HS-5 (cell line): ENCODE measurements at regions not wholly inside any gene's neighbourhood (a gene's known extent, or its start where the extent isn't known, plus 50 kb on each side); places are given as distances from the start of the nearest gene placed in this dataset.
A peak's percentile ranks its signal among the peaks of the same experiment; 100 is the strongest.
"Not testable (repeated sequence)": the region's sequence is repeated elsewhere in the genome, so short reads cannot be mapped to it uniquely, and the experiment has no call there.

Experiments used
- DNase-seq: peaks from one replicate; pipeline ENCODE4 v3.0.0-alpha.2; 2012; ENCODE audit warnings: low read depth

- no peak for DNase-seq
Measured at GRCh38 chrX:16067886-16068515, 55.4 kb upstream of the GRPR start.

GRCh38 chrX:16063921-16064320 lies 59.4 kb upstream of the GRPR start:
- DNase-seq, result no peak

GRCh38 chrX:16063141-16063540 lies 60.2 kb upstream of the GRPR start:
- DNase-seq, result no peak

GRCh38 chrX:16061296-16061695 lies 62.1 kb upstream of the GRPR start:
- no peak for DNase-seq

GRCh38 chrX:16060252-16060651 lies 63.1 kb upstream of the GRPR start:
- no peak for DNase-seq

- DNase-seq, result not testable (repeated sequence)
Measured at GRCh38 chrX:16049126-16049525, 74.2 kb upstream of the GRPR start.

- DNase-seq, result no peak
Measured at GRCh38 chrX:16042980-16043379, 80.4 kb upstream of the GRPR start.

- DNase-seq, result no peak
Measured at GRCh38 chrX:16039834-16040233, 83.5 kb upstream of the GRPR start.

GRCh38 chrX:16039363-16039762 lies 84.0 kb upstream of the GRPR start:
- no peak for DNase-seq

GRCh38 chrX:16033331-16033730 lies 90.0 kb upstream of the GRPR start:
- DNase-seq, result peak; percentile 26

GRCh38 chrX:16028576-16028975 lies 94.8 kb upstream of the GRPR start:
- no peak for DNase-seq

GRCh38 chrX:16023790-16024734 lies 99.3 kb upstream of the GRPR start:
- peak; percentile 31 for DNase-seq

GRCh38 chrX:16022580-16023200 lies 100.7 kb upstream of the GRPR start:
- DNase-seq, result peak; percentile 23

- no peak for DNase-seq
Measured at GRCh38 chrX:16018291-16018690, 105.1 kb upstream of the GRPR start.

GRCh38 chrX:16014171-16014570 lies 109.2 kb upstream of the GRPR start:
- no peak for DNase-seq

- no peak for DNase-seq
Measured at GRCh38 chrX:16012250-16012649, 111.1 kb upstream of the GRPR start.

- DNase-seq, result no peak
Measured at GRCh38 chrX:16005917-16006316, 117.4 kb upstream of the GRPR start.

GRCh38 chrX:16002185-16002584 lies 121.2 kb upstream of the GRPR start:
- no peak for DNase-seq

GRCh38 chrX:15998350-15998749 lies 125.0 kb upstream of the GRPR start:
- no peak for DNase-seq

- no peak for DNase-seq
Measured at GRCh38 chrX:15989716-15990115, 133.6 kb upstream of the GRPR start.

- DNase-seq, result peak; percentile 63
Measured at GRCh38 chrX:15988661-15989603, 134.3 kb upstream of the AP1S2 start.

- DNase-seq, result no peak
Measured at GRCh38 chrX:15985937-15986336, 131.3 kb upstream of the AP1S2 start.
